GM20000 (cell line): ENCODE measurements at regions not wholly inside any gene's neighbourhood (a gene's known extent, or its start where the extent isn't known, plus 50 kb on each side); places are given as distances from the start of the nearest gene placed in this dataset.

Source experiments
- DNase-seq: peaks from one replicate; pipeline ENCODE4 v3.0.0; 2012; ENCODE audit warnings: low spot score
- CTCF ChIP-seq: IDR thresholded peaks from 2 replicates; pipeline ENCODE4 v1.5.1; 2012; ENCODE audit warnings: mild to moderate bottlenecking, control low read depth; ENCODE audit errors: extremely low read depth, missing control alignments

GRCh38 chr11:115761817-115762216, 257.6 kb upstream of the CADM1 start:
- no peak for TF ChIP-seq CTCF

GRCh38 chr11:115761348-115761747, 257.1 kb upstream of the CADM1 start:
- no peak for DNase-seq
- no peak for TF ChIP-seq CTCF

More at GRCh38 chr11:115761817-115762216, 257.6 kb upstream of the CADM1 start:
- DNase-seq: no peak

GRCh38 chr11:115760461-115761320, 256.5 kb upstream of the CADM1 start:
- no peak for TF ChIP-seq CTCF
- DNase-seq: no peak

DNA sequence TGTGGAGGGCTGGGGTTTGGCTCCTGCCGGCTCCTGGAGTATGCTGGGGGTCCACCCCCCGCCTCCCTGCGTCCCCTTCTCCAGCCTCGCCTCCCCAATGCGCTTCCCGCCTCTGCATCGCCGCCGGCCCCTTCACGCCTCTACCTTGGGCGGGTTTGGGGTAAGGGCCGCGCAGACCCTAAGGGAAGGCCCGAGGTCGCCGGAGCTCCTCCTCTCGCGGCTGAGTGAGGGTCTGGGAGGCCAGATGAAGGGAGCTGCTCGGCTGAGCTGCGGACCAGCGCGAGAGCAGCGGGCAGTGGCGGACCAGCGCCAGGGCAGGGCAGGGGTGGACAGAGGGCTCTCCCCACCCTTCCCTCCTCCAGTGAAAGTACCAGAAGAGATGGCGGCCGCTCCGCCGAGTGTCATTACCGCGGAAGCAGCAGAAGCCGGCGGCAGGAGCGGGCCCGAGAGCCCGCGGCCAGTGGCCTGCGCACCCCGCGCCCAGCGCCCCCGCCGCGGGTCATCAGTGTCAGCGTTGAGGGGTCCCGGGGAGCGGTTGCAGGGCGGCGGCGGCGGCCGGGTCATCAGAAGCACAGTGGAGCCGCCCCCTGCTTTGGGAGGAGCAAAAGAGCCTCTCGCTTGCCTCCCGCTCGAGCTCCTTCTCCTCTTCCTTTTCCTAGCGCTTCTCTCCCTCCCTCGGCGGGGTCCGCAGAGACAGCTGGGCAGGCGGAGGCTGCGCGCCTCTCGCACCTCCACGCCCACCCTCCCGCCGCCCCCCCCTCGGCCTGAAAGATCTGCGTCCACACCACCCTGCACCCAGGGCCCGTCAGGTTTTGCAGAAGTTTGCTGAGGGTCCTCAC, 255.6 kb upstream of the CADM1 start:
- no peak for DNase-seq
- no peak for TF ChIP-seq CTCF

- DNase-seq: no peak
- no peak for TF ChIP-seq CTCF
Measured at GRCh38 chr11:115758011-115758410, 253.8 kb upstream of the CADM1 start.

DNA sequence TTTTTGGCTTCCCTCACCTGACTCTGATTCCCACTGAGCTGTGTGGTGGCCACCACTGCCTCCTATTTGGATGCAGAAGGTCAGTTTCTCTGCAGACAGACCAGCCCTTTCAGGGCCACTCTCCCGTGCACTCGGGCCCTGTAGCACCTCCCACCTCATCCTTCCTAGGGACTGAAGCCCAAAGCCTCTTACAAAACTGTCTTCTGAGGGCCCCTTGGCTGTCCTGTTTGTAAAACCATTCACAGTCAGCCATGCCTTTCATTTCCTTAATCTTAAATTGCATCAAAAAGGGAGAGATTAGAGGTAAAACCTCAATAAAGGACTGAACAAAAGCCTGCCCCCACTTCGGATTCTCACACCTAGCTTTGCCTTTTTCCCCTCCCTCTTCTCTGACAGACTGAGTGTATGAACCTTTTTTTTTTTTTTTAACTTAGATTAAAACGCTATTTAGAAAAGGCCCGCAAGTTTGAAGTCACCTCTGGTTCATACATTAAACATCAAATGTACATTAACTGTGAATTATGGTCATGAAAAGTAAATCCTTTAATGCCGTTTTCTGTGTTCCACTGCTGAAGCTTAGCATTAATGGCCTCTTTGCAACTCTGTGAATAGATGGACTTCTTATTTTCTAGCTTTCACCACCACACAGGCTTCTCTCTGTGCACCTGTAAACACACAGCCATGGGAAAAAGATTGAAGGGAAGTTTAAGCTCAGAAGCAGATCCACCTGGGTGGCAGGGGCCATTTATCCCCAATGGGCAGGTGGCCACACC, 247.2 kb upstream of the CADM1 start:
- no peak for TF ChIP-seq CTCF
- no peak for DNase-seq
